NCI-H2029 treated with DMSO at 0.1 percent for 48 hours (cell line): ENCODE measurements at regions not wholly inside any gene's neighbourhood (a gene's known extent, or its start where the extent isn't known, plus 50 kb on each side); places are given as distances from the start of the nearest gene placed in this dataset.
"Not testable (repeated sequence)": the region's sequence is repeated elsewhere in the genome, so short reads cannot be mapped to it uniquely, and the experiment has no call there.

Experiments
- DNase-seq: peaks from one replicate; lab custom pipeline; 2025; lab: John Stamatoyannopoulos, UW

DNA sequence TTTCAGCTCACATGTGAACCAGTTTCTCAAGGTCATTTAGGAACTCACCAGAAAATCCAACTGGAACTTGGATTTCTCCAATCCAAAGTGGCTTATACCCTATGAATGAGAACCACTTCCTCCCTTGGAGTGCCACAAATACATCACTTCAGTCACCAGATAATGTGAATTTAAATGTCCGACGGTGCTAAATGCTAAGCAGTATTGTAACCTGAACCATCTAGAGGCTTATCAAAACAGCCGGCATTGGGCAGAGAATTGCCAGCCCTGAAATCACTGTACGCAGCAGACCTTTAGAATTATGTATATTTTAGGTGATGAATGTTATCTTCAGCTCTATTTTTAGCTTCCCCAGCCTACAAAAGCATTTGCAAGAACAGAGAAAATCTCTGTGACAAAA, 76.8 kb upstream of the COX20 start:
- peak; percentile 14 for DNase-seq

DNA sequence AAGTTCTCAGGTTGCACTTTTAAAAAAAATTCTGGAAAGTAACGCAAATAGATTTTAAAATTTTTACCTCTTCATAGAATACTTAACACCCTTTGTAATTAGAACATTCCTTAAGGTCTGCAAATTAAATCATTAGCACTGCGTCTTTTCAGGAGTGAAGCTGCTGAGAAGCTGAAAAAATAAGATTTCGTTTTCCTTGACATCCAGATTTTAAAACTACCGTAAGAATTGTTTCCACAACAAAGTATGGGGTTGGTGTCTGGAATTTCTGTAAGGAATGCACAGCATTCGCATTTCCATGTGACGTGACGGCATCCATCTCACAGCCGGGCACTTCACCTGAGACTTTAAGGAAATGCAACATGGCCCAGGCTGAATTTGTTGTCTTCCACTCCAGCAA, 76.3 kb upstream of the COX20 start:
- DNase-seq: no peak

DNA sequence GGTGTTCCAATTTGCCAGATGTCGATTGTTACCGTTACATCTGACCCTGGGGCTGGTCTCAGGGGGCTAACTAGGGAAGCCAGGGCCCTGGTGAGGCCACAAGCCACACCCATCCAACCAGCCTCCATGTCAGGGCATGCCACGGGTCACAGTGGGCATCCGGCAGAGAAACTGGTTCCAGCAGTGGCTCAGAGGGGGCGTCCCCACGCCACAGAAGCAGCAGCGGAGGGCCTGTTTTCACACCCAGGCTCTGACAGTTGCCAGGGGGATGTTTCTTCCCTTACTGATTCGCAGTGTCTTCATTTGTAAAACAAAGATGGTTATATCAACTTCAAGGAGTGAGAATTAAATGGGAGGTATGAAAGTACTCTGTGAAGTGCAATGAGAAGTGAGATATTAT, 75.0 kb upstream of the COX20 start:
- DNase-seq: no peak

DNA sequence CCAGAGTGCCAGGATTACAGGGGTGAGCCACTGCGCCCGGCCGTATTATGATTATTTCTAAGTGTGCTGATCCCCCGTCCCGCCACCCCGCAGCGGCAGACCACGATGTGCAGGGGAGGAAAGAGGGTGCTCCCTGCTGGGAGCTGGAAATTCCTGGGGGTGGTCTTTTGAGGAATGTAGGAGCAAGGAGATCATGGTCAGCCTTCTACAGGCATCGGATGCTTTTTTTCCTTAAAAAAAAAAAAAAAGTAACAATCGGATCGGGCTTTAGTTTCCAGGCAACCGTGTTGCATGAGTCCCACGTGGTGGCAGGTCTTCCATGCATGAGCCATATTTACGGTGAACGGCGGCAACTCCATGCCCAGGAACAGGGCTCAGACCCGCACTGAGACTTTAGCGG, 74.2 kb upstream of the COX20 start:
- no peak for DNase-seq

DNA sequence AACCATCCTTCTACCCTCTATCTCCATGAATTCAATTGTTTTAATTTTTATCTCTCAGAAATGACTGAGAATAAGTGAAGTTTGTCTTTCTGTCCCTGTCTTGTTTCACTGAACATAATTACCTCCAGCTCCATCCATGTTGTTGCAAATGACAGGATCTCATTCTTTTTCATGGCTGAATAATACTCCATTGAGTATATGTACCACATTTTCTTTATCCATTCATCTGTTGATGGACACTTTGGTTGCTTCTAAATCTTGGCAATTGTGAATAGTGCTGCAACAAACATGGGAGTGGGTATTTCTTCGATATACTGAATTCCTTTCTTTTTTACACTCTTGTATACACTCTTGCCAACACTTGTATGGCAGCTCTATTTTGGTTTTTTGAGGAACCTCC, 72.8 kb upstream of the COX20 start:
- no peak for DNase-seq

DNA sequence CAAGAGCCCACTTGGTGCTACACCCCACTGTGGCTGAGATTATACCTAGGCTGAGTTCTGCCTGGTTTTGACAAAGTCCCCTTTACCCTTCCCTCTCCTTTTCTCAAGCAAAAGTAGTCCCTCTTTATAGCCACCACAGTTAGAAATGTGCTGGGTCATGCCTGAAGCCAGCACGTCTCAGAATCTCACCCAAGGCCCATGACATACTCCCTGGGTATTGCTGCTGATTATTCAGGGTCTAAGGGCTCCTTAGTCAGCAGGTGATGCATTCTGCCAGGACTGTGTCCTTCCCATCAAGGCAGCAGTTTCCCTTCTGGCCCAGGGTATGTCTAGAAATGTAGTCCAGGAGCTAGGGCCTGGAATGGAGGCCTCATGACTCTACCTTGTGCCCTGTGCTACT, 67.3 kb upstream of the COX20 start:
- no peak for DNase-seq

DNA sequence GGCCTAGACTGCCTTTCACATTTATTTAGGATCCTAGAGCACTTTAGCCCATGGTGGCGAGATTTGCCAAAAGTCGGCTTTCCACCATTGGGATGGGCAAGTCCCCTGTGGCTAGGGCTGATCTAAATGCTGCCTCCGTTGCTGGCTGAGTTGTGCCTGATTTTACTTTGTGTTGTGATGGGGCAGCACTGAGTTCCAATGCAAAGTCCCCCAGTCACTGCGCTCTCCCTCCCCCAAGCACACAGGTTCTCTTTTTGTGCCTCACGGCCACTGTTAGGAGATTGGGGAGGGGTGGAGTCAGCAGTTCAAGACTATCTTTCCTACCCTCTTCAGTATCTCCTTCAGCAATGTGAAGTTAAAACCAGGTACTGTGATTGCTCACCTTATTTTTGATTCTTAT, 66.7 kb upstream of the COX20 start:
- no peak for DNase-seq

DNA sequence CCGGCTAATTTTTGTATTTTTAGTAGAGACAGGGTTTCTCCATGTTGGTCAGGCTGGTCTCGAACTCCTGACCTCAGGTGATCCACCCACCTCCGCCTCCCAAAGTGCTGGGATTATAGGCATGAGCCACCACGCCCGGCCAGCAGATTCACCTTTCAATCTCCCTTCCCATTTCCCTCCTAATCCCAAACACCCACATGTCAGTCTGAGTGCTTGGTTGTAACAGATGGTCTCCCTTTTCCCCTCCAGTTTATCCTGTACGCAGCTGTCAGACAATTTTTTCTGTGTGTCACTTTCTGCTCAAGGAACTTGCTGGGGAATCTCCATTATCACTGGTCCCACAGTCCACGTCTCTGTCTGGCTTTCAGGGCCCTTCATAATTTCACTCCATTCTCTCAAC, 64.9 kb upstream of the COX20 start:
- DNase-seq: not testable (repeated sequence)

DNA sequence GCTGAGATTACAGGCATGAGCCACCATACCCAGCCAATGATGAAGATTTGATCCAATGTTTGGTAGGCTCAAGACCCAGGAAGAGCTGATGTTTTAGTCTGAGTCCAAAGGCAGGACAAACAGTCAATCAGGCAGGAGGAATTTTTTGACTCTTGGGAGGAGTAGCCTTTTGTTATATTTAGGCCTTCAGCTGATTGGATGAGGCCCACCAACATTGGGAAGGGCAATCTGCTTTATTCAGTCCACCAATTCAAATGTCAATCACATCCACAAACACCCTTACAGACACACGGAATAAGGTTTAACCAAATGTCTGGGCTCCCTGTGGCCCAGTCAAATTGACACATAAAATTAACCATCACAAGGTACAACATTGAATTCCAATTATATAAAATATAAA, 61.9 kb upstream of the COX20 start:
- no peak for DNase-seq

DNA sequence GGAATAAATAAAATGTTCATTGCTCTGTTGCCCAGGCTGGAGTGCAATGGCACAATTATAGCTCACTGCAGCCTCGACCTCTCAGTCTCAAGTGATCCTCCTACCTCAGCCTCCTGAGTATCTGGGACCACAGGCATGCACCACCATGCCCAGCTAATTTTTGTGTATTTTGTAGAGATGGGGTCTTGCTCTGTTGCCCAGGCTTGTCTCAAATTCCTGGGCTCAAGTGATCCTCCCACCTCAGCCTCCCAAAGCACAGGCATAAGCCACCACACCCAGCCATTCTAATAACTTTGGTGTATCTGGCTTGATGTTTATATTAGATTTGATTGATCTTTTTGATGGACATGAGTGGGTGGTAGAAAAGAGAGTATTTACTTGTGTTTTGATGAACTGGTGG, 58.7 kb upstream of the COX20 start:
- not testable (repeated sequence) for DNase-seq

DNA sequence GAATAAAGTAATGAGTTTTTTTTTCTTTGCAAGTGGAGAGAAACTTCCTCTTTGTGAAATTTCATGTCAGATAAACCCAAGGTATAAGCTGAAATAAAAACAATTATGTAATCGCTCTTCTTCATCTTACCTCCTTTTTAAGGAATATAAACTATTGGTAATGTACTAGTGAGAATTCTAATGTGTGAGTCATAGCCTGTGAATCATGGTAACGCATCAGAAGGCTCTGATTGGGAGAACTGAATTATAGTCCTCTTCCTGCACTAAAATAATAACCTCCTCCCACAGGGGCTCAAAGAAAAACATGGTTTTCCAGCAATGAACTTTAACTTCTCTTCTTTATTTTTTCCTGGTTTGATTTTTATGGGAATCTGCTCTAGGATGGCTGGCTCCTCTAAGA, 57.1 kb upstream of the COX20 start:
- no peak for DNase-seq

DNA sequence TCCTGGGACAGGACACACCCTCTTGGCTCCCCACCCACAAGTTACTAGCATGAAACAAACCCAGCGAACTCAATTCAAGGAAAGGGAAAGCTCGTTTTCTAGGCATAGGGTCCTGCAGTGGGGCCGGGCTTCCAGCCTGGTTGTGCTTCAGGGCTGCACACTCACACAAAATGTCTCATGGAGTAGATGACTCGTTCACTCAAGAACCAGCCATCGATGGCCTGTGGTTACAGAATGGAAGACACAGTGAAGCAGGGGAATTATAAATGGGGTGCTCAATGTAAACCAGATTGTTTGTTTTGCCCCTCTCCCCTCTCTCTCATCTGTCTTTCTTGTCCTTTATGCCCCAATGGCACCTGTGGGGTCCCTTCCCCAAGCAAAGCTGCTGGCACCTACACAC, 56.0 kb upstream of the COX20 start:
- DNase-seq: no peak

DNA sequence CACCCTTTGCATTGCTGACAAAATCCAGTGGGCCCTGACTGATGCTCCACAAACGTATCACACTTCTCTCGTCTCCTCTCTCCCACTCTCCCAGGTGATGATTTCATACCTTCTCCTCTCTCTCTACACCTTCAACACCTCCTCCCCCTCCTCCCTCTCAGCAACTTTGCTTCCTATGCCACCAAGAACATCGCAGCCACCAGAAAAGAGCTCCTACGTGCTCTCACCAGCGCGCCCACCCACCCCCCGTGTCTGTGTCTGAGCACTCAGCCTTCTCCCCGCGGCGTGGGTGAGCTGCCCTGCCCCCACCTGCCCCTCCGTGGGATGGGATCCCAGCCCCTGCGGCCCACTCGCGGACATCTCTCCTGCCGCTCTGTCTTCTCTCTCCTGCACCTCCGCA, 55.1 kb upstream of the COX20 start:
- no peak for DNase-seq

DNA sequence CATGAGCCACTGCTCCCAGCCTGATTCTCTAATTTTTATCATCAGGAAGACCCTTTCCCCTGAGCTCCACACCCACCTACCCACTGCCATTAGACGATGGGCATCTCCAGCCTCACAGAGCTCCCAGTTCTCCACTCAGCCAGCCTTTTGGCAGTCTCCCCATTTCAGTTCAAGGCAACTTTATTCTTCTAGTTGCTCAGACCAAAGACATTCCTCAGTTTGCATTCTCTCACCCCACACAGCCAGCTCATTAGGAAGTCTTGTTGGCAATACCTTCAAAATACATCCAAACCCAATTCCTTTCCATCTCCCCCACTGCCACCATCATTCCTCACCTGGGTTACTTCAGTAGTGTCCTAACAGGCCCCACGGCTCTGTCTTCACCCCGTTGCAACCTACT, 53.4 kb upstream of the COX20 start:
- no peak for DNase-seq

DNA sequence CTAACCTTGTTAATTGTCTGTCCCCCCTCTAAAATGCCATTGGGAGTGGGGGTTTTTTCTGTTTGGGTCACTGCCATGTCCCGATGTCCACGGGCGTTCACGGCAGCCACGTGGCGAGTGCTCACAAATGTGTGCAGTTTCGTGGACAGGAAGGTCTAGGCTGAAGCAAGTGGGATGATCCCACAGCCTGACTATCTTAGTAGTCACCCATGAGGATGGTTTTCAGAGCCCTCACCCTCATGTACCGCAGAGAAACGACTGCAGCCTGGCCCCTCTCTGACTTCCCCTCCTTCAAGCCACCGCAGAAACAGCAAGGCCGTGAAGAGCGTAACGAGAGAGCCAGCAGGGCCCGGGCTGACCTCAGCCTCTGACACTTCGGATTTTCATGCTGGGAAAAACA, 52.3 kb upstream of the COX20 start:
- no peak for DNase-seq
